GM19372 (cell line): ENCODE measurements at regions not wholly inside any gene's neighbourhood (a gene's known extent, or its start where the extent isn't known, plus 50 kb on each side); places are given as distances from the start of the nearest gene placed in this dataset.
"Not testable (repeated sequence)": the region's sequence is repeated elsewhere in the genome, so short reads cannot be mapped to it uniquely, and the experiment has no call there.

ENCODE experiments used
- ATAC-seq: cut with Tn5 transposase; IDR thresholded peaks from one replicate; pipeline ENCODE4 v1.9.1; 2021; ENCODE audit warnings: mild to moderate bottlenecking, low read depth, moderate library complexity; ENCODE audit not compliant: unreplicated experiment

DNA sequence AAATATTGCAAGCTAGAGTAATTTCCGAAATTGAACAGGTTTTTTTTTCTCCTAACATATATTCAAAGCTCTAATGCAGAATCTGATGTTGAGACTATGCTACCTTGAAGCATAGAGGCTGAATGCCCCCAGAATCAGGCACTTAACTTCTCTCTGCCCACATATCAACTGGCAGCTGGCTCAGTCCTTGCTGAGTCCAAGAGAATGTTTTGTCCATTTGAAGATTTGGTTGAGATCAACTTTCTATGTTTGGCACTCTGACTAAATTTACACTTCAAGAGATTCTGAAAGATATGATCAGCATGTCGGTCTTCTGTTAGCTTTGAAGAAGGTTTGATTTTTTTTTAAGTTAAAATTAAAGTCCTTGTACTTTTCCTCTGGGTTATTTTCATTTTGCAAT, 1298.1 kb downstream of the EPHA7 start:
- no peak for ATAC-seq

GRCh38 chr6:92117800-92118199, 1301.6 kb downstream of the EPHA7 start:
- ATAC-seq = no peak

GRCh38 chr6:92114797-92115196, 1304.6 kb downstream of the EPHA7 start:
- no peak for ATAC-seq

- ATAC-seq = no peak
These were observed 1305.2 kb downstream of the EPHA7 start for GRCh38 chr6:92114091-92114675.

DNA sequence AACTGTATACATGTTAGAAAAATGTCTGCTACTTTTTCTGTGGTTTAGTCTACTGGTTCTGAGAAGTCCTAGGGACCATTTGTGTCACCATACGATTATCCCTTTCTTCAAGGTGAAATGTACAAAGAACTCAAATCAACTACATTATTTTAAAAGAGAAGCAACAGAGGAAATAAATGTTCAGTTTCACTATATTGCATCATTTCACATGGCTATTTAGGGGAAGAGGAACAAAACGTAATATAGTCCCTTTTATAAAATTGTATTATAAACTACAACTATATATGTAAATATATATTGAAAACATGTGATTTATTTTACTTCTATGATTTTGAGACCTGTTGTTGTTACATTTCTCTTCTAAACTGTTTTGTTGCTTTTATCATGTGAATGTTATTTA, 1308.0 kb downstream of the EPHA7 start:
- ATAC-seq = no peak

DNA sequence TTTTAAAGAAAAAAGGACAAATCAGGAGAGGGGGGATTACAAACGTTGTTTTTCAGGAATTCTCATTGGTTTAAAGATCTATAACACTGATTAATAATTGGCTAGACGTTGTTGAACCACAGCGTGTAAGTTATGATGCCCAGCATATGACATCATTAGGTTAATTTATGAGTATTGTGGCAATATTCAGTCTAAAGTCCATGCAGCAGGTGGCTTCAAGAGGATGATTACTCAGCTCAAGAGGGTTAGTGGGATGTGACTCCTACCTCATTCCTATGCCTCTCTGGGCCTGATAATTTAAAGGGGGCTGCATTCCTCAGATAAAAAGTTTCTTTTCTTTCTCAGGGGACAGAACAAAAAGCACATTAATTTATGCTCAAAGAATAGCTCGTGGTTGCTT, 1309.0 kb downstream of the EPHA7 start:
- ATAC-seq = no peak

GRCh38 chr6:92109956-92110355, 1309.4 kb downstream of the EPHA7 start:
- no peak for ATAC-seq

DNA sequence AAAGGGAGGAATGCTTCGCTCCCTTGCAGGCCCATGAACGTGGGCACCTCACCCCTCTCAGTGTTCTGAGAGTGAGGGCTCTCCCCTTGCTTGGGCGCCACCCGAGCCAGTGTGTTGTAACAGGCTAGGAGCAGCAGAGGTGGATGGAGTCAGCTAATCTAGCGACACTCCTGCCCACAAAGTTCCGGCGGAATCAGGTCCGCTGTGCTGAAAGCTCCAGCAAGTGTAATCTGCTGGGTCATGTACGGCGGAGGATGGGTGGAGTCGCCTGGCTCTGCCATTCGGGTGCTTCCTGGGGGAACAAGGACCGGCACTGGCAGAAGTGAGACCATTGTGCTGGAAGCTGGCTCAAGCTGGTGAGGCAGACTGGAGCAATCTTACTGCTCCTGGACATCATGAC, 1310.1 kb downstream of the EPHA7 start:
- no peak for ATAC-seq

GRCh38 chr6:92086750-92087149, 1332.6 kb downstream of the EPHA7 start:
- ATAC-seq = no peak

DNA sequence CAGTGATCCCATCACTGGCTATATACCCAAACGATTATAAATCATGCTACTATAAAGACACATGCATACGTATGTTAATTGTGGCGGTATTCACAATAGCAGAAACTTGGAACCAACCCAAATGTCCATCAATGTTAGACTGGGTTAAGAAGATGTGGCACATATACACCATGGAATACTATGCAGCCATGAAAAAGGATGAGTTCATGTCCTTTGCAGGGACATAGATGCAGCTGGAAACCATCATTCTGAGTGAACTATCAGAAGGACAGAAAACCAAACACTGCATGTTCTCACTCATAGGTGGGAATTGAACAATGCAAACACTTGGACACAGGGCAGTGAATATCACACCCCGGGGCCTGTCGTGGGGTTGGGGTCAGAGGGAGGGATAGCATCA, 1335.4 kb downstream of the EPHA7 start:
- not testable (repeated sequence) for ATAC-seq

- no peak for ATAC-seq
These were observed 1347.0 kb downstream of the EPHA7 start for GRCh38 chr6:92072387-92072786.

- ATAC-seq = no peak
These were observed 1349.6 kb downstream of the EPHA7 start for GRCh38 chr6:92069781-92070180.

DNA sequence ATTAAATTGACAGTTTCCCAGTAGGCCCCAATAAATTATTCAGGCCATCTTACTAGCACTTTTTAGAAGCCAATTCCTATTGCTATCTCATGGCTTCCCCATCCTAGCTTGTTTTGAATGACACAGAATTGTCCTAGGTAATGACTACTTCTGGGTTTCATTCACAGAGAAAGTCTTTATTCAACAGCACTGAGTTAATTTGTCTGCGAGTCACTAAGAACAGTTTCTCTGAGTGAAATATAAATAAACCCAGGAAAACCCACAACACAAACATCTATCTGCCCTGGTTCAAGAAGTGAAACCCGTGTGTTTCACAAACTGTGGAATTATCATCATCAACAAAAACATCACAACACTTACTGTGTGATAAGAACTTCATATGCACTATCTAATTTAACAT, 1366.8 kb downstream of the EPHA7 start:
- ATAC-seq = no peak

DNA sequence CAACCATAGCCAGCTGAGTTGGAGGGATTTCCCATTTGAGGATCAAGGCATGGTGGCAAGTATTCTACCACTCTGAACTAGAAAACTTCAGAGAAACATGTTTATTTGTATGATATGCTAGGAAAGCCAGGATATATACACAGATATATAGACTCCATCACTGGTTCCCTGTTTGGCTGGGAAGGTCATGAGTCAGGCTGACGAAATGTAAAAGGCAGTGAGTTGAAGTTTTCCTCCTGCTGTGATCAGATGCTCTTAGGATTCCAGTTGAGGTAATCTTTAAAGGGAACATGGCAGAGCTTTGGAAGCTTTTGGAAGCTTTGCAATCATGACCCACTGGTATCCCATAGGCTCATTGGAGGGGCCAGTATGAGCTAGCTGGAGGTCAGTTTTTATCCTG, 1369.1 kb downstream of the EPHA7 start:
- no peak for ATAC-seq

GRCh38 chr6:92047860-92048259, 1371.5 kb downstream of the EPHA7 start:
- ATAC-seq = no peak

- no peak for ATAC-seq
These were observed 1372.1 kb downstream of the EPHA7 start for GRCh38 chr6:92047152-92047850.

DNA sequence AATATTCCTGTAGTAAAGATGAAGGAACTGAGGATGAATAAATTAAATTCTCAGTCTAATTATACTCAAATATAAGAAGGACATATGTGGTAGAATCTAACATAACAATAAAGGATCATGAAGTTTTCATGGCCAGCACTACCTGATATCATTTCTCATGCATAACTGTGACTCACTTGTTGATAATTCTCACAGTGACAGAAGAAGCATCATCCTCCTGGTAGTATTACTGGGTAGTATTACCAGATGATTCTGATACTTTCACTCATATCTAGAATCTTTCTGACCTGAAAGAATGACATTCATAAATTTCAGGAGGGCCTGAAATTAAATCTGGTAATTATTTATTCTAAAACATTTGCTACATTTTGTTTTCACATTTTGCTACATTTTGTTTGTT, 1375.0 kb downstream of the EPHA7 start:
- no peak for ATAC-seq

GRCh38 chr6:92043777-92044176, 1375.6 kb downstream of the EPHA7 start:
- ATAC-seq = no peak

GRCh38 chr6:92026878-92027277, 1392.5 kb downstream of the EPHA7 start:
- no peak for ATAC-seq

- no peak for ATAC-seq
These were observed 1394.5 kb downstream of the EPHA7 start for GRCh38 chr6:92024881-92025280.

- ATAC-seq = no peak
These were observed 1395.2 kb downstream of the EPHA7 start for GRCh38 chr6:92024110-92024509.

- no peak for ATAC-seq
These were observed 1395.9 kb downstream of the EPHA7 start for GRCh38 chr6:92023410-92023966.
